Nephron (organoid): ENCODE measurements at regions not wholly inside any gene's neighbourhood (a gene's known extent, or its start where the extent isn't known, plus 50 kb on each side); places are given as distances from the start of the nearest gene placed in this dataset.
"Not testable (repeated sequence)": the region's sequence is repeated elsewhere in the genome, so short reads cannot be mapped to it uniquely, and the experiment has no call there.

Source experiments
- H3K27ac Mint-ChIP-seq, 3 experiments: 2 replicates each; pipeline ENCODE4 v1.8.0; 2020; ENCODE audit warnings: mixed read lengths in 3 of 3, mild to moderate bottlenecking in 2 of 3, moderate library complexity in 1 of 3
- H3K27me3 Mint-ChIP-seq: 2 replicates; pipeline ENCODE4 v1.8.0; 2021; ENCODE audit warnings: low read depth, mild to moderate bottlenecking, moderate library complexity, mixed read lengths
- H3K36me3 Mint-ChIP-seq: 2 replicates; pipeline ENCODE4 v1.8.0; 2020; ENCODE audit warnings: low read depth, mixed read lengths
- H3K4me1 Mint-ChIP-seq: 2 replicates; pipeline ENCODE4 v1.8.0; 2020; ENCODE audit warnings: mixed read lengths
- H3K4me3 Mint-ChIP-seq, 3 experiments: 2 replicates each; pipeline ENCODE4 v1.8.0; 2020; ENCODE audit warnings: mild to moderate bottlenecking in 3 of 3, mixed read lengths in 3 of 3, moderate library complexity in 2 of 3
- H3K9me3 Mint-ChIP-seq: 2 replicates; pipeline ENCODE4 v1.8.0; 2020; ENCODE audit warnings: mixed read lengths
- TF ChIP-seq, protein P1 (sequence below), 3 experiments: fragments of 200-600 bp; sonication (generic); IDR thresholded peaks; one replicate each; pipeline ENCODE4 v1.5.0; 2021; ENCODE audit warnings: antibody characterized with exemption in 3 of 3; ENCODE audit not compliant: unreplicated experiment in 3 of 3

DNA sequence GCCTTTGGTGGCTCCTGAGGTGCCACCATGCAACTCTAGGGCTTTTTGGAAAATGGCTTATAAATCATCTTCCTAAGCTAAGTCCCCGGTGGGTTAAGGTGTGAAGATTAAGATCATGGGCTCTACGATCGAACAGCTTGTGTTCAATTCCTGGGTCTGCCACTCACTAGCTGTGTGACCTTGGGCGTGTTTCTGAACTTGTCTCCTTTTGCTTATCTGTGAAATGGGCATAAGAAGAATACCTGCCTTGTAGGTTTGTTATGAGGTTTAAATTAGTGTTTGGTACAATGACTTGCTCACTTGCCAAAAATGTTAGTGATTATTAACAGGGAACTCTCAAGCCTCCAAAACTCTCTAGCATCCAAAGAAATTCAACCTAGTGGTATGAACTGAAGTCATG lies 119.2 kb upstream of the PITX1 start:
- no peaks in the 10 kb centered on the region for H3K4me1 Mint-ChIP-seq
- no peaks in the 10 kb centered on the region for H3K27me3 Mint-ChIP-seq
- no peak overlapping the region for H3K4me3 Mint-ChIP-seq
- no peak overlapping the region for H3K27ac Mint-ChIP-seq
- no peaks in the 10 kb centered on the region for H3K36me3 Mint-ChIP-seq
- TF ChIP-seq, protein P1, sequence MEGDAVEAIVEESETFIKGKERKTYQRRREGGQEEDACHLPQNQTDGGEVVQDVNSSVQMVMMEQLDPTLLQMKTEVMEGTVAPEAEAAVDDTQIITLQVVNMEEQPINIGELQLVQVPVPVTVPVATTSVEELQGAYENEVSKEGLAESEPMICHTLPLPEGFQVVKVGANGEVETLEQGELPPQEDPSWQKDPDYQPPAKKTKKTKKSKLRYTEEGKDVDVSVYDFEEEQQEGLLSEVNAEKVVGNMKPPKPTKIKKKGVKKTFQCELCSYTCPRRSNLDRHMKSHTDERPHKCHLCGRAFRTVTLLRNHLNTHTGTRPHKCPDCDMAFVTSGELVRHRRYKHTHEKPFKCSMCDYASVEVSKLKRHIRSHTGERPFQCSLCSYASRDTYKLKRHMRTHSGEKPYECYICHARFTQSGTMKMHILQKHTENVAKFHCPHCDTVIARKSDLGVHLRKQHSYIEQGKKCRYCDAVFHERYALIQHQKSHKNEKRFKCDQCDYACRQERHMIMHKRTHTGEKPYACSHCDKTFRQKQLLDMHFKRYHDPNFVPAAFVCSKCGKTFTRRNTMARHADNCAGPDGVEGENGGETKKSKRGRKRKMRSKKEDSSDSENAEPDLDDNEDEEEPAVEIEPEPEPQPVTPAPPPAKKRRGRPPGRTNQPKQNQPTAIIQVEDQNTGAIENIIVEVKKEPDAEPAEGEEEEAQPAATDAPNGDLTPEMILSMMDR (IDR thresholded peaks at IDR 0.05; ENCODE audit: unreplicated experiment in 3 of 3) = no peak
- H3K9me3 Mint-ChIP-seq = peaks cover 9% of the 10 kb centered on the region

- H3K36me3 Mint-ChIP-seq, H3K27ac Mint-ChIP-seq, H3K4me1 Mint-ChIP-seq, H3K9me3 Mint-ChIP-seq, H3K4me3 Mint-ChIP-seq, H3K27me3 Mint-ChIP-seq: not testable (repeated sequence)
Observed at GRCh38 chr5:135151660-135152059, 117.6 kb upstream of the PITX1 start.

GRCh38 chr5:135151256-135151655 lies 117.2 kb upstream of the PITX1 start:
- Mint-ChIP-seq H3K9me3 (peaks cover 8% of the 10 kb centered on the region), H3K36me3 (no peaks in the 10 kb centered on the region), H3K27ac (no peak overlapping the region), H3K4me3 (no peak overlapping the region), H3K27me3 (no peaks in the 10 kb centered on the region), H3K4me1 (no peaks in the 10 kb centered on the region)
- TF ChIP-seq, protein P1 (IDR thresholded peaks at IDR 0.05; ENCODE audit: unreplicated experiment in 3 of 3) = no peak

GRCh38 chr5:135150767-135151166 lies 116.7 kb upstream of the PITX1 start:
- Mint-ChIP-seq H3K27ac (no peak overlapping the region), H3K9me3 (peaks cover 8% of the 10 kb centered on the region), H3K4me3 (no peak overlapping the region), H3K4me1 (no peaks in the 10 kb centered on the region), H3K27me3 (no peaks in the 10 kb centered on the region), H3K36me3 (no peaks in the 10 kb centered on the region)
- TF ChIP-seq, protein P1 (IDR thresholded peaks at IDR 0.05; ENCODE audit: unreplicated experiment in 3 of 3) = no peak

DNA sequence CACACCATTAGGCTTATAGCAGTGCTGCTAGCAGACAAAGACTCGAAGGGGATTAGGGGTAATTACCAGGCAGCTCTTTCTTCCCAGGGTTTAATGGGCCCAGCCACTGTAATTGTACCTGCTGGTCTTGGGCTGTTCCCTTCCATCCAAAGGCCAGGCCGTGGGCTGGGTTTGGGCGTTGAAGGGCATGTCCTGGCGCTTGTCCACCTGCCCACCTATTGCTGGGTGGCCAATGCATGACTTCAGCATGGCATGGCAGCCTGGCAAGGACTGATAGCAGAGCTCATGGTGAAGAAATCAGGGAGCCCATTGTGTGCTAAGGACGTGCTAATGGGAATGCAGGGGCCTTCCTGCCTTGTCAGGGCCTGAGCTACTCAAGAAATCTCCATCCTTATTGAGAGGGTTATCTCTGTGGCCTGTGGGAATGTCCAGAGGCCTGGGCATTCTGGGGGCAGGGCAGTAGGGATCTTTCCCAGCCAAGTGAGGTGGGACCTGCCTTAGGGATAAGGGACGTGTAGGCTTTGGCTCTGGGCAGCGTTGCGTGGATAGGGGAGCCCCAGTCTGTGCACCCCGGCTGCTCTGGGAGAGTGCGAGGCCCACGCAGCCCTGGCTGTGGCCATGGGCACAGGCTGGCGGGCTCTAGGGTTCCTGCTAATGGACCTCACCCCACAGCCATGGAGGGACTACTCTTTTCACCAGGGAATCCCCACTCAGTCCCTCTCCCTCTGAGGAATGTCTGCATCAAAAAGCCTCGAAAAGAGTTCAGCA lies 116.1 kb upstream of the PITX1 start:
- peaks cover 8% of the 10 kb centered on the region for H3K9me3 Mint-ChIP-seq
- H3K4me3 Mint-ChIP-seq = no peak overlapping the region
- TF ChIP-seq, protein P1 (IDR thresholded peaks at IDR 0.05; ENCODE audit: unreplicated experiment in 3 of 3) = no peak
- H3K27ac Mint-ChIP-seq = no peak overlapping the region
- H3K27me3 Mint-ChIP-seq = no peaks in the 10 kb centered on the region
- no peaks in the 10 kb centered on the region for H3K4me1 Mint-ChIP-seq
- no peaks in the 10 kb centered on the region for H3K36me3 Mint-ChIP-seq

GRCh38 chr5:135149229-135149955 lies 115.4 kb upstream of the PITX1 start:
- TF ChIP-seq, protein P1 (IDR thresholded peaks at IDR 0.05; ENCODE audit: unreplicated experiment in 3 of 3) = no peak
- Mint-ChIP-seq H3K9me3 (peaks cover 8% of the 10 kb centered on the region), H3K36me3 (no peaks in the 10 kb centered on the region), H3K27me3 (no peaks in the 10 kb centered on the region), H3K4me3 (no peak overlapping the region), H3K27ac (no peak overlapping the region), H3K4me1 (no peaks in the 10 kb centered on the region)
